Subcutaneous abdominal adipose tissue (tissue), 5 donors: ENCODE measurements at regions not wholly inside any gene's neighbourhood (a gene's known extent, or its start where the extent isn't known, plus 50 kb on each side); places are given as distances from the start of the nearest gene placed in this dataset.
A peak's percentile ranks its signal among the peaks of the same experiment; 100 is the strongest.

Source experiments
- H3K27ac ChIP-seq: one replicate; pipeline ENCODE4 v1.7.0; 2013; ENCODE audit warnings: low read depth, mild to moderate bottlenecking, inconsistent platforms, low read length, moderate library complexity
- H3K27me3 ChIP-seq, 5 donors: one replicate each; pipeline ENCODE4 v1.7.0; 2013; ENCODE audit warnings: low read length in 5 of 5, inconsistent platforms in 1 of 5; ENCODE audit not compliant: control insufficient read depth in 5 of 5, insufficient read depth in 4 of 5
- H3K36me3 ChIP-seq, 5 donors: one replicate each; pipeline ENCODE4 v1.7.0; 2013; ENCODE audit warnings: low read length in 5 of 5; ENCODE audit not compliant: control insufficient read depth in 5 of 5, insufficient read depth in 5 of 5
- H3K4me1 ChIP-seq, 5 donors: one replicate each; pipeline ENCODE4 v1.7.0; 2013; ENCODE audit warnings: low read length in 5 of 5, mild to moderate bottlenecking in 3 of 5, moderate library complexity in 1 of 5; ENCODE audit not compliant: control insufficient read depth in 5 of 5, insufficient read depth in 5 of 5
- H3K4me3 ChIP-seq, 5 donors: one replicate each; pipeline ENCODE4 v1.7.0; 2013; ENCODE audit warnings: low read length in 5 of 5, low read depth in 1 of 5
- H3K9ac ChIP-seq, 5 donors: one replicate each; pipeline ENCODE4 v1.7.0; 2013; ENCODE audit warnings: low read length in 5 of 5, mild to moderate bottlenecking in 4 of 5, moderate library complexity in 3 of 5
- H3K9me3 ChIP-seq, 5 donors: one replicate each; pipeline ENCODE4 v1.7.0; 2013; ENCODE audit warnings: low read length in 5 of 5; ENCODE audit not compliant: control insufficient read depth in 5 of 5
- donor health status: healthy.
- donor health status: healthy.
- donor health status: healthy.
- donor health status: healthy.
- donor health status: healthy.

DNA sequence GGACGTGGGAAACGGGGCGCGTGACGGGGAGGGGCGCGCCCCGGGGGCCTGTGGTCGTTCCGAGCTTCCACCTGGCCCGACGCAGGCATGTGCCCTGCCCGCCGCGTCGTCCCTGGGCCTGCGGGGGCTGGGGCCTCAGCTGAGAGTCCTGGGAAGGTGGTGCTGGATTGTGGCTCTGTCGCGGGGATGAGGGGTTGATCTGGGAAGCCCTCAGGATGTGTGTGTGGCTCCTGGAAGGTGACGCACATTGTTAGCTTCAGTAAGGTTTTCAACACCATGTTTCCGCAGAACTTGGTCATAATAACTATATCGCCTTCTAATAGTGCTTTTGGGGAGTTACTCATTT, 589.1 kb downstream of the MTRR start:
- Histone ChIP-seq H3K27me3 (no peaks in the 10 kb centered on the region), H3K4me3 (peak overlapping the region; percentile 62 to 84 (median 75)), H3K9me3 (peaks cover 0 to 2% (median 0%) of the 10 kb centered on the region in 5 donors), H3K9ac (peak overlapping the region in 4 of 5 donors; percentile 70 to 86 (median 73)), H3K36me3 (peaks cover 0 to 7% (median 3%) of the 10 kb centered on the region in 5 donors), H3K27ac (peak overlapping the region; percentile 92), H3K4me1 (peaks cover 0 to 18% (median 7%) of the 10 kb centered on the region in 5 donors)

DNA sequence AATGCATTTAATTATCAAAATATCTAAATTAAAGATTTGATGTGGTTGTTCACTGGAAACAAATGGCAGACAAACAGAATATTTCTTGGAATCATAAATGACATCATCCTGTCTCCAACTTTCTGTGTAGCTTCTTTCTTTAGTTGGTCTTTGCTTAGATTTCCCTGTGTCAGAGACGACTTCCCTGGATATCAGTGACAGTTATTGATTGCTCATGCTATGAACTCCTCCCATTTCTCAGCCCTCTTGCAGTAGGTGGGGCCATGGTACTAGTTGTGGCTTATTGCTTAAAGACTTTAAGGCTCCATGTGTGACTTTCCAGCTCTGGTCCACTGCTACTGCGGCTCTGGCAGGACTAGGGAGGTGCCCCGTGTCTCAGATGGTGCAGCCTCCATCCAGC, 592.6 kb downstream of the MTRR start:
- Histone ChIP-seq H3K9me3 (peaks cover 0 to 2% (median 0%) of the 10 kb centered on the region in 5 donors), H3K9ac (no peak overlapping the region), H3K4me1 (peaks cover 0 to 18% (median 7%) of the 10 kb centered on the region in 5 donors), H3K27ac (no peak overlapping the region), H3K4me3 (no peak overlapping the region), H3K36me3 (peaks cover 0 to 7% (median 3%) of the 10 kb centered on the region in 5 donors), H3K27me3 (no peaks in the 10 kb centered on the region)

DNA sequence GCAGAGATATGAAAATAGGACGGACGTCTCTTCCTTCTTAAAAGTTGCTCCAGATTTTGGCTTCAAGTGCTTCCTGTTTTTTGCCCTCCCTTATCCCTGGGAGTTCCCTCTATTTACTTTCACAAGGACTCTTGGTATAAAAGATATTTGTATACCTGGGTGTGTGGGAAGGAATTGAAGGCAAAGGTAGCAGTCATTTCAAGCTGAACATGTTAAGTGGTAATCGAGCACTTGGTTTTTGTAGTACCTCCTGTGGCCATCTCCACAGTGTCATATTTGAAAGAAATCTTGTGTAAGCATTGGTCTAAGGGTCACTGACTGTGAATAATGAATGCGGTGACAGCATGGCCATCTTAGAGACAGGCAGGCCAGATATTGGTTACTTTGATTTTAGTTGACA, 593.6 kb downstream of the MTRR start:
- peaks cover 0 to 7% (median 3%) of the 10 kb centered on the region in 5 donors for H3K36me3 ChIP-seq
- H3K4me1 ChIP-seq: peaks cover 0 to 12% (median 7%) of the 10 kb centered on the region in 5 donors
- peaks cover 0 to under 1% (median 0%) of the 10 kb centered on the region in 5 donors for H3K9me3 ChIP-seq
- H3K27ac ChIP-seq: no peak overlapping the region
- H3K4me3 ChIP-seq: no peak overlapping the region
- H3K9ac ChIP-seq: no peak overlapping the region
- H3K27me3 ChIP-seq: no peaks in the 10 kb centered on the region

DNA sequence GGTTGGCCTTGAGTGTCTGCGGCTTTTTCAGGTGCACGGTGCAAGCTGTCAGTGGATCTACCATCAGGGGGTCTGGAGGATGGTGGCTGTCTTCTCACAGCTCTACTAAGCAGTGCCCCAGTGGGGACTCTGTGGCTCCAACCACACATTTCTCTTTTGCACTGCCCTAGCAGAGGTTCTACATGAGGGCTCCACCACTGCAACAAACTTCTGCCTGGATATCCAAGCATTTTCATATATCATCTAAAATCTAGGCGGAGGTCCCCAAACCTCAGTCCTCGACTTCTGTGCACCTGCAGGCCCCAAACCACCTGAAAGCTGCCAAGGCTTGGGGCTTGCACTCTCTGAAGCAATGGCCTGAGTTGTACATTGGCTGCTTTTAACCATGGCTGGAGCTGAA, 601.5 kb downstream of the MTRR start:
- Histone ChIP-seq H3K4me3 (no peak overlapping the region), H3K27ac (no peak overlapping the region), H3K4me1 (no peaks in the 10 kb centered on the region), H3K27me3 (no peaks in the 10 kb centered on the region), H3K9ac (no peak overlapping the region), H3K9me3 (peaks cover 0 to 8% (median 0%) of the 10 kb centered on the region in 5 donors), H3K36me3 (no peaks in the 10 kb centered on the region)

DNA sequence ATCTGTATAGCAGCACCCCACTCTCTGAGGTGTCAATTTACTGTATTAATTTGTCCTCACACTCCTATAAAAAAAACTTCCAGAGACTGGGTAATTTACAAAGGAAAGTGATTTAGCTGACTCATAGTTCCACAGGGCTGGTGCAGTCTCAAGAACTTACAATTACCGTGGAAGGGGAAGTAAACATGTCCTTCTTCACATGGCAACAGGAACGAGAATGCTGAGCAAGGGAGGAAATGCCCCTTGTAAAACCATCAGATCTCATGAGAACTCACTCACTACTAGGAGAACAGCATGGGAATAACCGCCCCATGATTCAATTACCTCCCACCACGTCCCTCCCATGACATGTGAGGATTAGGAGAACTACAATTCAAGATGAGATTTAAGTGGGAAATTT, 602.6 kb downstream of the MTRR start:
- Histone ChIP-seq H3K4me1 (no peaks in the 10 kb centered on the region), H3K9me3 (peaks cover 0 to 8% (median 0%) of the 10 kb centered on the region in 5 donors)

DNA sequence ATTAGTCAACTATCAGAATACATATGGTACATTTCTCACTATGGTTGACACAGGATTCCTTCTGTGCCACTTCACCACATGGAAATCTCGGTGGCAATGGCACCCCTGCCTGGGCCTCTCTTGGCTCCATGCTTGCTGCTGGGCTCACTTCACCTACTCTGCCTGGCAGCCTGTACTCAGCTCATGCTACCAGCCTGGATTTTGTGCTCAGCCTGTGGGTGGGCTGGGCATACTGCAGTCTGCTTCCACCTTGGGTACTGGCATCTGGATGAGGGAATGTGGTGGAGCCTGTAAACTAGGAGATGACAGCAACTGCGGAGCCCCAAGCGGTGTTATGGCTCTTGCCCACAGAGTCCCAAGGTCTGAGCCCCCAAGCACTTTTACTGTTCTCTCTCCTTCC, 604.1 kb downstream of the MTRR start:
- Histone ChIP-seq H3K9ac (no peak overlapping the region), H3K4me1 (no peaks in the 10 kb centered on the region), H3K36me3 (no peaks in the 10 kb centered on the region), H3K27ac (no peak overlapping the region), H3K4me3 (no peak overlapping the region), H3K27me3 (no peaks in the 10 kb centered on the region), H3K9me3 (peaks cover 0 to 8% (median 0%) of the 10 kb centered on the region in 5 donors)

More for the DNA sequence above, 602.6 kb downstream of the MTRR start:
- Histone ChIP-seq H3K4me3 (no peak overlapping the region), H3K9ac (no peak overlapping the region), H3K27ac (no peak overlapping the region), H3K27me3 (no peaks in the 10 kb centered on the region), H3K36me3 (no peaks in the 10 kb centered on the region)

DNA sequence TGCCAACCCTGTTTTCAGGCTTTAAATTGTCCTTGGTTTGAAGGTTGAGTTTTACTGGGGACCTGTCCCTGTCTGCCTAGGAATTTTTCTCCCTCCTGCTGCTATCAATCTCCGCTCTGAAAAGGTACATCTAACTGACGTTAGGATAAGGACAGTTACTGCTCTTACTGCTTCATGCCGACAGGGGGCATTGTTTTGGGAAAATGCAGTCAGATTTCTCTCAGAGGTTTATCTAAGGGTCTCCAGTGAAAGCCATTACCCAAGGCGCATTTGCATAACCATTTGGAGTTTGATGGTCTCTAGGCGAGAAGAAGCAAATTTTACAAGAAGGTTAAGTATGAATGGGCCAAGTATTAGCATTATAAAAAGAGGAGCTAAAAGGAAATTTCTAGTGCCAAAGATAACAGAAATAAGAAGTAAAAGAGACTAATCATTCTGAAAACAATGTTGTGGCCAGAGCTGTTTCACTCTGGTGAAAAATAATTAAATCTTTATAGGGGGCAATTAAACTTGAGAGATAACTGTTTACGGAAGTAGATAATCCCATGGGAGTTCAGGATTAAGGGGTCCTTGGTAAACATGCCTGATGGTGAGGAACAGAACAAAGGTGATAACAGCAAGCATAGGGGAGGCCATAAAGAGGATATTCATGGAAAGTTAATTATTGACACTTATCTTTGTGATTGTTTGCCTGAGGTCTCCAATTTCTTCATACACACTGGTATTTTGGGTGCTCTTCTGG, 605.0 kb downstream of the MTRR start:
- Histone ChIP-seq H3K4me3 (no peak overlapping the region), H3K36me3 (no peaks in the 10 kb centered on the region), H3K27ac (no peak overlapping the region), H3K9ac (no peak overlapping the region), H3K9me3 (peaks cover 0 to 8% (median 0%) of the 10 kb centered on the region in 5 donors), H3K4me1 (no peaks in the 10 kb centered on the region), H3K27me3 (no peaks in the 10 kb centered on the region)

DNA sequence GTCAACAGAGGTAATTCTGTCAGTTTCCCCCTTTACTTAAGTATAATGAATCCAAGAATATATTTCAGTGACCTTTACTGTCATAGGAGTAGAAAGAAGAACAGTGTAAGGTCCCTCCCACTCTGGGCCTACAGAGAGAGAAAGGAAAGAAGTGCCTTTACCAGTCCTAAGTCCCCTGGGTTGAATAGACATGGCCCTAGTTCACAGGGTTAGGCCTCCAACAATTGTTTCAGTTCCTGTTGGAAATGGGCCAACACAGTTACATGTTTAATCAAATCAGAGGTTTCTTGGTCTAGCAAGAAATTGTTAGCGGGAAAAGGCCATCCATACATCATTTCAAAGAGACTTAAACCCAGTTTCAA, 605.6 kb downstream of the MTRR start:
- no peaks in the 10 kb centered on the region for H3K27me3 ChIP-seq
- H3K4me1 ChIP-seq: no peaks in the 10 kb centered on the region
- H3K27ac ChIP-seq: no peak overlapping the region
- no peak overlapping the region for H3K4me3 ChIP-seq
- H3K9ac ChIP-seq: no peak overlapping the region
- H3K9me3 ChIP-seq: peaks cover 0 to 8% (median 0%) of the 10 kb centered on the region in 5 donors
- H3K36me3 ChIP-seq: no peaks in the 10 kb centered on the region

DNA sequence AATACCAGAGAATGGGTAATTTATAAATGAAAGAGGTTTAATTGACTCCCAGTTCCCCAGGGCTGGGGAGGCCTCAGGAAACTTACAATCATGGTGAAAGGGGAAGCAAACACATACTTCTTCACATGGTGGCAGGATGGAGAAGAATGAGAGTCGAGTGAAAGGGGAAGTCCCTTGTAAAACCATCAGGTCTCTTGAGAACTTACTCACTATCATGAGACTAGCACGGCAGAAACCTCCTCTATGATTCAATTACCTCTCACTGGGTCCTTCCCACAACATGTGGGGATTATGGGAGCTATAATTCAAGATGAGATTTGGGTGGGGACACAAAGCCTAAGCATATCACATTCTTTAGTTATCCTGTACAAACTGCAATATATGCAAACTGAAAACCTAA, 609.4 kb downstream of the MTRR start:
- Histone ChIP-seq H3K4me1 (no peaks in the 10 kb centered on the region), H3K4me3 (no peak overlapping the region), H3K36me3 (no peaks in the 10 kb centered on the region), H3K27me3 (no peaks in the 10 kb centered on the region), H3K27ac (no peak overlapping the region), H3K9ac (no peak overlapping the region), H3K9me3 (no peaks in the 10 kb centered on the region)

DNA sequence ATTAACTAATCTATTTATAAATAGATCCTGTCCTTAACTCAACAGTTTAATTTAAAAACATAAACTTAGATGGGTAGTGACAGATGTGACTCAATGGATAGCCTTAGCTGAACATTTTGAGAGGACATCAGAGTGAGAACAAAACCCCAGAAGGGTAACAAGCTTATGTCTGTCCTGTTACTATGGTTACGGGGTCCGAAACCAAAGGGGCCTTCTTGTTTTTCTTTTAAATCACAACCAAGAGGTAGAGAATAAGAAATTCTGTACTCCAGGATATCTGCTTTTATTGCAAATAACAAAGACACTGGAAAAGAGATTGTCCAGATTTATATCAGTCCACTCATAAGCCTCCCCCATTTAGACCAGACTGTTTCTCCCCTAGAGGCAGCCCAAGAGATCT, 612.1 kb downstream of the MTRR start:
- Histone ChIP-seq H3K9ac (no peak overlapping the region), H3K9me3 (no peaks in the 10 kb centered on the region), H3K27ac (no peak overlapping the region), H3K36me3 (no peaks in the 10 kb centered on the region), H3K4me1 (no peaks in the 10 kb centered on the region), H3K27me3 (no peaks in the 10 kb centered on the region), H3K4me3 (no peak overlapping the region)
